Activated naive CD8-positive, alpha-beta T cell treated with anti-CD3 and anti-CD28 coated beads, Interleukin-2, amount 10 ng/mL, durations not matched to agents 7 days and 5 days (primary cell): ENCODE measurements at regions not wholly inside any gene's neighbourhood (a gene's known extent, or its start where the extent isn't known, plus 50 kb on each side); places are given as distances from the start of the nearest gene placed in this dataset.

Experiments used
- ATAC-seq: fragments of 150-1000 bp; cut with Tn5 transposase; one replicate; pipeline ENCODE4 v1.10.0; 2021; ENCODE audit warnings: low read depth, moderate library complexity
- POLR2A ChIA-PET: fragments of 350-600 bp; sonication (Branson Sonifier 250); formaldehyde crosslinking; loops from one replicate; lab custom pipeline; 2021; ENCODE audit warnings: antibody characterized with exemption; lab: Charles Lee
- DNase-seq: peaks from one replicate; pipeline ENCODE4 v3.0.0; 2021
- H3K27ac Mint-ChIP-seq: one replicate; pipeline ENCODE4 v1.8.0; 2022; ENCODE audit warnings: mild to moderate bottlenecking, mixed read lengths
- H3K27me3 Mint-ChIP-seq: one replicate; pipeline ENCODE4 v1.8.0; 2022; ENCODE audit warnings: mild to moderate bottlenecking, moderate library complexity, mixed read lengths
- H3K36me3 Mint-ChIP-seq: one replicate; pipeline ENCODE4 v1.8.0; 2021; ENCODE audit warnings: mild to moderate bottlenecking, mixed read lengths
- H3K4me1 Mint-ChIP-seq: one replicate; pipeline ENCODE4 v1.8.0; 2021; ENCODE audit warnings: mixed read lengths
- H3K4me3 Mint-ChIP-seq: one replicate; pipeline ENCODE4 v1.8.0; 2022; ENCODE audit warnings: mild to moderate bottlenecking, moderate library complexity, mixed read lengths
- H3K9me3 Mint-ChIP-seq: one replicate; pipeline ENCODE4 v1.8.0; 2021; ENCODE audit warnings: mixed read lengths

DNA sequence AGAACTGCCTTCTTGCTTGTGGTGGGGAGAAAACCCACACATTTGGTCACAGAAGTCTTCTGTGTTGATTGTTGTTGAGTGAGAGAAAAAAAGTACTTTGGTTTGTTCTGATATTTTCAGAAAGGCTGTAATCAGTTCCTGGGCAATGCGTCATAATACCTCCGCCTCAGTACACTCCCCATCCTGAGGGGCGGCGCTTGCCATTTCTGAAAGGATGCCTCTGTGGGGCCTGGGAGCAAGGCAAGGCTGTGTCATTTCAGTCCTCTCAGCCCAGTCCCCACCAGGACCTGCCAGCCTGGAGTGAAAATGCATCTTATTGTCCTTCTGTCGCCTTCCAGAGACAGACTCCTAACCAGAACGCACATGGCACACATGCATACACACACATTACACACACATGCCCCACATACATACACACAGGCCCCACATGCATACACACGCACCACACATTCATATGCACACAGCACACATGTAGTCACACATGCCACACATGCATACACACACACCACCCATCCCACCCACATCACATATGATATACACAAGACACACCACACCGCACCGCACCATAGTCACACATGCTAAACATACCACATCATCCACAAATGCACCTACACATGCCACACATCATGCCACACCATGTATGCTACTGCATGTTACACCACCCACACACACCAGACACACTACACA, 90.0 kb downstream of the CXCL12 start:
- H3K27ac Mint-ChIP-seq, result no peak overlapping the region
- no peaks in the 10 kb centered on the region for H3K9me3 Mint-ChIP-seq
- H3K4me1 Mint-ChIP-seq, result no peaks in the 10 kb centered on the region
- no peak overlapping the region for H3K4me3 Mint-ChIP-seq
- POLR2A ChIA-PET, result no interaction called here
- H3K36me3 Mint-ChIP-seq, result no peaks in the 10 kb centered on the region
- DNase-seq (no peak), ATAC-seq (no peak)
- H3K27me3 Mint-ChIP-seq, result peaks cover 20% of the 10 kb centered on the region

DNA sequence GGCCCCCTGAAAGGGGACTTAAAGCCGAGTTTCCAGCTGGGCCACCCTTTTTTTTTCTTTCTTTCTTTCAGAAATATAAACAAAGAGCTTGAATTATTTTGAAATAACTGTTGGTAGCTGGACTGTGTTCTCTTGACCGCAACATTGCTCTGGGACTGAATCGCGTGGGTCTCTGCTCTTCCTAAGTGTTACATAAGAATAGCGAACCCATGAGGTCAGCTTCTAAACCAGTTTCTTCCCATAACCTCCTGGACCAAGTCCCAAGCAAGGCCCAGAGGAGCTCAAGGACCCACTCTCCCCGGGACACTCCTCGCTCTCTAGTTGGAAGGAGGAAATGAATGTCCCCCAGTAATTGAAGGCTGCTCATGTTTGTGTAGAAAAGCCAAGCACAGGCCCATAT, 91.1 kb downstream of the CXCL12 start:
- Mint-ChIP-seq H3K4me3 (no peak overlapping the region), H3K4me1 (no peaks in the 10 kb centered on the region), H3K27ac (no peak overlapping the region), H3K27me3 (peaks cover 24% of the 10 kb centered on the region), H3K36me3 (no peaks in the 10 kb centered on the region), H3K9me3 (no peaks in the 10 kb centered on the region)
- DNase-seq, result no peak
- POLR2A ChIA-PET, result no interaction called here
- no peak for ATAC-seq

DNA sequence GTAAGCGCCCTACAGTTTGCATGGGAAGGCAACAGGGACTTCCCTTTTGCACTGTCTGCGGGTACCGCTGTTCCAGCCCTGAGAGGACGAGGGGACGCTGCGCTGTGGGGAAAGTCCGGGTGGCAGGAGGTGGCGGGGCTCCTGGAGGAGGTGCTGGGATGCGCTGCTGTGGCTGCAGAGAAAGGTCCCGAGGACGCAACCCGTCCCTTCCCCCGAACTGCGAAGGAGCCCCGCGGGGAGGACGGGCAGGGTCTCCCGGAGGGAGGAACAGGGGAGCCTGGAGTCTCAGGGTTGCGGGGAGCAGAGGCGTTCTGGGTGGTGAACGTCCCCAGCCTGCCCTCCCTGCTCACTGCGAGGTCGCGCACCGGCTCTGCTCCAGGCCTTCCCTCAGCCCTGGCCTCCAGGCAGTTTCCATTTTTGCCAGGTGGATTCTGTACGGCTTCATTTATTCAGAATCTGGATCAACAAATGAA, 91.6 kb downstream of the CXCL12 start:
- H3K4me3 Mint-ChIP-seq, result no peak overlapping the region
- H3K4me1 Mint-ChIP-seq, result no peaks in the 10 kb centered on the region
- no peak for ATAC-seq
- peaks cover 24% of the 10 kb centered on the region for H3K27me3 Mint-ChIP-seq
- no peak overlapping the region for H3K27ac Mint-ChIP-seq
- no peaks in the 10 kb centered on the region for H3K9me3 Mint-ChIP-seq
- DNase-seq, result no peak
- no peaks in the 10 kb centered on the region for H3K36me3 Mint-ChIP-seq
- POLR2A ChIA-PET, result no interaction called here

DNA sequence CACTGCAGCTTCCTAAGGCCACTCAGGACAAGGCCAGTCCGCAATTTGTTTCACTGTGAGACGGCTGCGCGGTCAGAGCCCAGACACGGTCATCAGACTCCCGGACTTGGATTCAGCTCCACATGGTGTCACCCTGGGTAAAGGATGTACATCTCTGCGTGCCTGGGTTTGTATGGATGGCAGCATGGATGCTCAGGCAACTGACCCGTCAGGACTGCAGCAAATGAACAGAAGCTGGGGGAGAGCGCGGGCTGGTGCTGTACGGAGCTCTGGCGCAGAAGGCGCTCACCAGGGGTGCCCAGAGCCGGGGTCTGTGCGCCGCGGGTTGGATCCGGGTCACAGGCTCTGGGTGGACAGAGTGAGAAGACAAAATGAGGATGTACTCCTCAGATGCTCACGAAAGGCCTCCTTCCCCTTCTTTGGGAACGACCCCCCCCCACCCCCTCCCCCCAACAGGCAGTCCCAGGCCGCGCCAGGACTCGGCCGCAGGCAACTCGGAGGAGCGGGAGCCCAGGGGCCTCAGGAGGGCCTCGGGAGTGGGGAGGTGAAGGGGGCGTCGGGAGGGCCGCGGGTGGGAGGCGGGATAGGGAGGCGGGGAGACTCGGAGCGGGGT, 92.4 kb downstream of the CXCL12 start:
- POLR2A ChIA-PET, result no interaction called here
- DNase-seq, result no peak
- no peaks in the 10 kb centered on the region for H3K4me1 Mint-ChIP-seq
- no peak for ATAC-seq
- no peaks in the 10 kb centered on the region for H3K9me3 Mint-ChIP-seq
- peaks cover 25% of the 10 kb centered on the region for H3K27me3 Mint-ChIP-seq
- H3K4me3 Mint-ChIP-seq, result no peak overlapping the region
- no peaks in the 10 kb centered on the region for H3K36me3 Mint-ChIP-seq
- H3K27ac Mint-ChIP-seq, result no peak overlapping the region

DNA sequence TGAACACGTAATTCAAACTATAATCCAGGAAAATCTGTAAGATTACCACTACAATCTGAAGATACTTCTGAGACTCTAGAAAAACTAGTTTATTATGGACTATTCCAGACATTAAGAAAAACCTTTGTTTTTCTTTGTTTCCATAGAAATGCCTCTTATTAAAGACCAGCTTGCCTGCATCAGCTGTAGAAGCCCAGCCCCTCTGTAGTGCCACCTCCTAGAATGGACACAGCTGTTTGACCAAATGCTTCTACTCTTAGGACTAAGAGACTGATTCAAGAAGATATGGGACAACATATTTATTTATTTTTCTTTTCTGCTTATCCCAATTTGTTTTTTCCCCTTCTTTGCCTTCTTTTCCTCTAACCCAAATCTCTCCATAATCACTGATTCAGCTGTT, 93.8 kb downstream of the CXCL12 start:
- DNase-seq (no peak), ATAC-seq (no peak)
- H3K27me3 Mint-ChIP-seq, result peaks cover 30% of the 10 kb centered on the region
- no peaks in the 10 kb centered on the region for H3K36me3 Mint-ChIP-seq
- H3K4me3 Mint-ChIP-seq, result no peak overlapping the region
- POLR2A ChIA-PET, result no interaction called here
- no peaks in the 10 kb centered on the region for H3K9me3 Mint-ChIP-seq
- no peak overlapping the region for H3K27ac Mint-ChIP-seq
- H3K4me1 Mint-ChIP-seq, result no peaks in the 10 kb centered on the region

DNA sequence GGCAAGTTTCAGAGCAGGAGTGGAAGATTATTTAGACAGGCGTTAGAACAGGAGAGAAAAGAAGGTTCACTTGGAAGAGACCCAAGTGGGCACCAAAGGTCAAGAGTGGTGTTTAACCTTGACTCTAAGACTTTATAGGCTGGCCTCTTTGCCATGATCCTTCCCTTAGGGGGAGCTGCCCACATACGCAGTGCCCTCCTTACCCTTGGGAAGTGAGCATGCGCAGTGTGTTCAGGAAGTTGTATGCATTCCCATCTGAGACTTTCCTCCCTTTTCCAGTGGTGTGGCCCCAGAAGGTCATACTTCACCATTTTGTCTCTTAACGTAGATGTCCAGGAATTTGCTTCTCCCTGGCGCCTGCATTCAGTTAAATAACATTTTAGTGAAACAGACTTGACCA, 95.8 kb downstream of the CXCL12 start:
- DNase-seq, result no peak
- no peak for ATAC-seq
- Mint-ChIP-seq H3K4me1 (no peaks in the 10 kb centered on the region), H3K4me3 (no peak overlapping the region), H3K36me3 (no peaks in the 10 kb centered on the region), H3K9me3 (no peaks in the 10 kb centered on the region), H3K27me3 (peaks cover 33% of the 10 kb centered on the region), H3K27ac (no peak overlapping the region)
- POLR2A ChIA-PET, result no interaction called here

DNA sequence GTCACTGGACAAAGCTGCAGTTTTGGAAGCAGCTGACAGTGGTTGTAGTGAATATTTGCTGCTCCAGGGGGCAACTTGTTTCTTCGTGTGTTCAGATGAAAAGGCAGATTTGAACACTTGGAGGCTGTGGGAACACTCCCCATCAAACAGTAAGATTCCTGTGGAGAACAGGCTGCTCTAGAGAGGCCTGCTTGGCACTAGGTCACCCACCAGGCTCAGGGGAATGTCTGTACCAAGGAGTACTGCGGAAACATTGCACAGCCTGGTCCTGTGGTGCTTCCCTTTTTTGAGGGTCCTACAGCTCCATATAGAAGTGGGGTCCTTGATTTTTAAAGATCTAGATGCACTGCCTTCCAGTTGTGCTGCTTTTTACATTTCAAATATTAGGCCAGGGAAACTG, 97.5 kb downstream of the CXCL12 start:
- DNase-seq, result no peak
- peaks cover 28% of the 10 kb centered on the region for H3K27me3 Mint-ChIP-seq
- H3K4me3 Mint-ChIP-seq, result no peak overlapping the region
- no peaks in the 10 kb centered on the region for H3K4me1 Mint-ChIP-seq
- POLR2A ChIA-PET, result no interaction called here
- no peaks in the 10 kb centered on the region for H3K9me3 Mint-ChIP-seq
- no peak overlapping the region for H3K27ac Mint-ChIP-seq
- no peaks in the 10 kb centered on the region for H3K36me3 Mint-ChIP-seq
- no peak for ATAC-seq

DNA sequence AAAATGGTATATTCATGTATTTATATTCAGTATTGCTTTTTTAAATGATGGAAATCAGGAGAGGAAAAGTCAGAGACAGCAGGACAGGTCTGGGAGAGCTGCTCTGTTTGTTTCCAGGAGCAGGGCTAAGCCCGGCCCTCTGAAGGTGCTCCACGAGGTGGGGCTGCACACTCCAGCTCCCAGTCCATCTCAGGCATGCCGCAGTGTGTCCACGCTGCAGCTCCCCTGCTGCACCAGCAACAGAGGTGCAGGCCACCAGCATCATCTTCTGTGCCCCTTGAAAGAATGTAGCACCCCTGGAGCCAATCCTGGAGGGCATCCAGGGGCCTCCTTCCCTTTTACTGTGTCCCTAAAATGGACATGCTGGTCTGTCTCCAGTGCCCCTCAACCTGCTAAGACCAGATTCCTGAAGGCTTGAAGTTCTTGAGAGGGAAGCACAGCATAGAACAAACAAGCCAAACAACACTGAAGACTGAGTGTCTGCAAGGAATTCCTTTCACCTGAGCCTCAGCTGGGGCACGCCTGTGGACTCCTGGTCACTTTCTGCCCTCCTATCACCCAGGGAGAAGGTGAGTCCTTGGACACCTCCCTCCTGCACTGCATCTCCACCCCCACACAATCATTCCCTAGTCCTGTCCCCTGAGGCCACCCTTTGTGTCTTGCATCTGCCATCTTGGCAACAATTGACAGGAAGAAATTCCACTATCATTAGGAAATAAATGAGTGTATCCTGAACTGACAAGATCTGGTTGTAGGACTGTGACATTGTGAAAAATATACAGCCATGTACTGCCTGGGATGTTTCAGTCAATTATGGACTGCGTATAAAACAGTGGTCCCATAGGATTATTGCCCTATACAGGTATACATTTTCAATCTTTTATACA, 100.5 kb downstream of the CXCL12 start:
- ATAC-seq (no peak), DNase-seq (no peak)
- H3K27ac Mint-ChIP-seq, result no peak overlapping the region
- H3K27me3 Mint-ChIP-seq, result peaks cover 9% of the 10 kb centered on the region
- no peak overlapping the region for H3K4me3 Mint-ChIP-seq
- no peaks in the 10 kb centered on the region for H3K36me3 Mint-ChIP-seq
- POLR2A ChIA-PET, result no interaction called here
- H3K9me3 Mint-ChIP-seq, result no peaks in the 10 kb centered on the region
- no peaks in the 10 kb centered on the region for H3K4me1 Mint-ChIP-seq

DNA sequence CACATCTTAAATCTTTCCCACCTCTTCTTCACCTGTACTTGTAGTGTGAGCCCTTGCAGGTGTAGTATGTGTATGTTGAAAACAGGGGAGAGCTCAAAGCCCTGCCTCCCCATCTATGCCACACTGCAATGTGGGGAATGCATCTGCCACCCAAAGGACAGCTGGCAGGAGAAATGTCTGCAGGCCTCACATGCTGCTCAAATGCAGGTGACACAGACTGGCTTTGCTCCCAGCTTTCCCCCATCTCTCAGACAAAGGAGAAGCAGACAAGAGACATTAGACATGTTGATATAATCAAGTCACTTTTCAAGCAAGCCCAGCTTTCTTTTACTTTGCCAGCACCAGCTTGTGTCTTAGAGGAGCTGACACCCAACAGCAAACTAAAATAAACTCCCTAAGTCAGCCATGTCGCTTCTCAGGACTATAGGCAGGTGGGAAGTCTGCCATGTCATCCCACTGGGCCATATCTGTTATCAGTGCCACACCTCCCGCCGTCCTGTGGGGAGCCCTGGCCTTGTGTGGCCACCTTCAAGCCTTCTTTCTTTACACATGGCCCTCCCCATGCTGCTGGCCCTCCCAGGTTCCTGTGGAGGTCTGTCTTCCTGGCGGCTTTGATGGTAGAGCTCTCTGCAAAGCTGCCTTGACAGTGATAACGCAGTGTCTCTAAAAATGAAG, 102.1 kb downstream of the CXCL12 start:
- POLR2A ChIA-PET, result no interaction called here
- Mint-ChIP-seq H3K9me3 (no peaks in the 10 kb centered on the region), H3K4me1 (no peaks in the 10 kb centered on the region), H3K36me3 (no peaks in the 10 kb centered on the region), H3K4me3 (no peak overlapping the region), H3K27ac (no peak overlapping the region), H3K27me3 (peaks cover 7% of the 10 kb centered on the region)
- ATAC-seq, result no peak
- DNase-seq, result no peak

DNA sequence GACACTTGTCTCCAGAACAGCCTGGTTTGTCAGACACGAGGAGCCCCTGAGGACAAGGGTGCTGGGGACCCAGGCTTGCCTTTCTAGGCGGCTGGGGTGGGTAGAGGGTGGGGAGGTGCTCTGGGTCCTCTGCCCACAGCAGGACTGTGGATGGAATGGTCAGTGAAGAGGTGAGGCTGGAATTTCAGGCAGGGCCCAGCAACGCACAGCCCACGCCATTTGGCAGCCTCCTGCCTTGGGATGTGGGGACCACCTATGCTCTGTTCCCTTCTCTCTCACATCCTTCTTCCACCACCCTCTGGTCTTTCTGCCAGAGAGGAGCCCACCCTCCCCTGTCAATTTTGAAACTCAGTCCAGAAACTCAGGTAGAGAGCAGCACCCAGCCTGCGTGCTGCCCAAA, 103.2 kb downstream of the CXCL12 start:
- Mint-ChIP-seq H3K27me3 (peaks cover 3% of the 10 kb centered on the region), H3K4me1 (no peaks in the 10 kb centered on the region), H3K4me3 (no peak overlapping the region), H3K27ac (no peak overlapping the region), H3K9me3 (no peaks in the 10 kb centered on the region), H3K36me3 (no peaks in the 10 kb centered on the region)
- DNase-seq (no peak), ATAC-seq (no peak)
- POLR2A ChIA-PET, result no interaction called here

DNA sequence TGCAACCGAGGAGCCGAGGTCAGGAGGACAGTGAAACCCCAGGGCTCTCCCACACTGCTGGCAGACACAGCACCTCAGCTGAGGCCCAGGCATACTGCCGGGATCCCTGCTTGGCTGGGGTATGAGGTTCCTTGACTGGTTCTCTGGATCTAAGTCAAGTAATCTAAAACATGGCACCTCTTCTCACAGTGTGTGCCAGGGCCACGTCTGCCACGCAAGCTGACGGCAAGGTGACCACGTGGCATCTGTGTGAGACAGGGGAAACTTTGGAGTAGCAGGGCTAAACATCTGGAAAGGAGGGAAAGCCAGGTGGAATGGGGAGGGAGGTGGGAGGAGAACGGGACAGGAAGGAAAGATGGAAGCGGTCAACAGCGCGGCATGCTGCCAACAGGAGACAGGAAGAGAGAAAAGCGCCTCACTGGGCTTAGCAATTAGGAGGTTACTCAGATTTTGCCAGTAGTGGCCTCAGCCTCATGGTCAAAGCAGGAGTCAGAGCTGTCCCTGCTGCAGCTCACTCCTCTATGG, 103.7 kb downstream of the CXCL12 start:
- DNase-seq (no peak), ATAC-seq (no peak)
- H3K27ac Mint-ChIP-seq, result no peak overlapping the region
- POLR2A ChIA-PET, result no interaction called here
- H3K4me1 Mint-ChIP-seq, result no peaks in the 10 kb centered on the region
- H3K36me3 Mint-ChIP-seq, result no peaks in the 10 kb centered on the region
- peaks cover 3% of the 10 kb centered on the region for H3K27me3 Mint-ChIP-seq
- H3K9me3 Mint-ChIP-seq, result no peaks in the 10 kb centered on the region
- no peak overlapping the region for H3K4me3 Mint-ChIP-seq

DNA sequence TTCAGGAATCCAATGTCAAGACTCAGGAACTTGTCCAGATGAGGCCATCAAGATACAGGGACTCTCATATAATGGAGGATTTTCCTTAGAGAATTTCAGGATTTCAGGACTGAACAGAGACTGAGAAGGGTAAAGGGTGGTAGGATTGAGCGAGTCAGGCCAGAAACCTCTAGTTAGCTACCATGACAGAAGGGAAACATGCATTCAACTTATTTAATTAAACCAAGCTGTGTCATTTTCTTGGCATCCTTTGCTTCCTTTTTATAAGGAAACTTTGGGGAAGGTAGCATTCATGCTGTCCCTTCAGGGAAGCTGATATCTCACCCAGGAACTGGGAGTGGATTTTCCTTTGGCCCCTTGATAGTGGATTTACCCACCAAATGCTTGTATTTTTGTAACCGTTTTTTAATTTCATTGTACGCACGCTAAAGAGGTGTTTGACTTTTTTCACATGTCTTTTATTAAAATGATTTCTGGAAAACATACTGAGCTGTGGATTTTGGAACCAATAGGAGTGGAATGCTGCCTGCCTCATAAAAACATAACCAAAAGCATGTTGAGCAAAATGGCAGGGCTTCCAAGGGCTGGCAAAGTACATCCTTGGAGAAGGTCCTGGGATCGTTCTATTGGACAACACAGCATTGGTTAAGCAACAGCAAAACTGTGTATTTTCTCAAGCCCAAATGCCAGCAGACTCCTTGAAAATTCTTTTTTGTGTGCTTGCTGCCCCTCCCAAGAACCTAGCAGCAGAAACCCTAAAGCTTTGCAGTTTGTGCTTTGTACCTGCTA, 104.5 kb downstream of the CXCL12 start:
- POLR2A ChIA-PET, result no interaction called here
- Mint-ChIP-seq H3K4me1 (no peaks in the 10 kb centered on the region), H3K4me3 (no peak overlapping the region), H3K36me3 (no peaks in the 10 kb centered on the region), H3K9me3 (no peaks in the 10 kb centered on the region), H3K27ac (no peak overlapping the region), H3K27me3 (no peaks in the 10 kb centered on the region)
- ATAC-seq (no peak), DNase-seq (no peak)
